ENCODE measurements at regions not wholly inside any gene's neighbourhood (a gene's known extent, or its start where the extent isn't known, plus 50 kb on each side); places are given as distances from the start of the nearest gene placed in this dataset.

DNA sequence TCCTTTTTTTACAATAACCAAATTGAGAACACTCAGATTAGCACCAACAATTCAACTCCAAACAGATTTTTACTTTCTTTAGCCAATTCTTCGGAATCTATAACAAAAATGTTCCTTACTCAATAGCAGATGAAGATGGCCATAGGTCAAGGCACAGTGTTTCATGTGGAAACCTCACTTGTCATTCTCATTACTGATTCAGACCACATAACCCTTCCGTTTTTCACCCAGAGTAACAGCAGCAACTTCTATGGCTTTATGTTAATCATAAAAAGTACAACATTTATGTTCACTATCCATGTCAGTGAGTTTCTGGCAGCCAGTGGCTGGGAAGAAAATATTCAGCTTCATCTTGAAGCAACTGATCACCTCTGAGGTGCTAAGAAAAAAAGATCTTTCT, 358.3 kb upstream of the TECRL start:
- Histone ChIP-seq H2AFZ (ENCODE audit: low read depth, low read length, poor library complexity, severe bottlenecking) (no peak overlapping the region), H3K27ac (ENCODE audit: low read depth, low read length) (no peak overlapping the region), H3K9me3 (ENCODE audit: control insufficient read depth in 1 of 2, insufficient read depth in 1 of 2, low read depth in 1 of 2, low read length in 2 of 2) (peaks cover 0 to 4% of the 10 kb centered on the region in 2 experiments; a peak in 1 of 4 replicates), H3K4me3 (replicated peaks in 1 of 2; ENCODE audit: low read depth in 1 of 2, low read length in 2 of 2) (no peak overlapping the region), H3K36me3 (ENCODE audit: control insufficient read depth in 1 of 2, insufficient read depth in 2 of 2, low read length in 2 of 2) (no peaks in the 10 kb centered on the region), H3K4me2 (ENCODE audit: low read length) (no peak overlapping the region), H3K9ac (ENCODE audit: low read length) (no peak overlapping the region), H3K27me3 (ENCODE audit: insufficient read depth, low read length) (no peaks in the 10 kb centered on the region), H3K9me2 (ENCODE audit: insufficient read depth) (no peaks in the 10 kb centered on the region), H4K20me1 (ENCODE audit: insufficient read depth) (no peaks in the 10 kb centered on the region), H3K4me1 (ENCODE audit: control insufficient read depth in 1 of 2, insufficient read depth in 2 of 2, low read length in 2 of 2) (no peaks in the 10 kb centered on the region), H3K79me2 (ENCODE audit: insufficient read depth, low read length) (no peaks in the 10 kb centered on the region)
- ChIA-PET POLR2A (no interaction called here), CTCF (no interaction called here), RAD21 (ENCODE audit: low non-redundant PET in 1 of 2, low total read pairs in 2 of 2, uncharacterized antibody in 2 of 2, unreplicated experiment in 2 of 2) (no interaction called here)
- TF ChIP-seq RAD21 (IDR thresholded peaks at IDR 0.05; ENCODE audit: low read depth) (no peak), ELF1 (IDR thresholded peaks at IDR 0.05; ENCODE audit: borderline replicate concordance, low read depth) (no peak), CBX3 (IDR thresholded peaks at IDR 0.05; ENCODE audit: low read depth) (no peak)
- TF ChIP-seq, protein P1, sequence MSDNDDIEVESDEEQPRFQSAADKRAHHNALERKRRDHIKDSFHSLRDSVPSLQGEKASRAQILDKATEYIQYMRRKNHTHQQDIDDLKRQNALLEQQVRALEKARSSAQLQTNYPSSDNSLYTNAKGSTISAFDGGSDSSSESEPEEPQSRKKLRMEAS (IDR thresholded peaks at IDR 0.05) = no peak
- BruUV-seq (replicated peaks) = no TSS peak
- DNase-seq (ENCODE audit: low read depth, low spot score) (no peak), ATAC-seq (no peak)
- intact Hi-C loops (cut with micrococcal nuclease) = no loop called here

DNA sequence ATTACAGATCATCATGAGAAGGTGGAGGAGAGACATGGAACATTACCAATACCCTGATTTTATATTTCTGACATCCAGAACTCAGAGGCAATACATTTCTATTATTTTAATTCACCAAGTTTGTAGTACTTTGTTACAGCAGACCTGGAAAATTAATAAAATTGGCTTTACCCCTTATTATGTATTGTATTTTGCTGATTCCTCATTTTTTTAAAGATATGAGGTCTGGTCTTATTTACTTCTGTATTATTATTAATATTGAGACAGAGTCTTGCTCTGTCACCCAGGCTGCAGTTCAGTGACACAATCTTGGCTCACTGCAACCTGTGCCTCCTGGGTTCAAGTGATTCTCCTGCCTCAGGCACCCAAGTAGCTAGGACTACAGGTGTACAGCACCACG, 357.3 kb upstream of the TECRL start:
- POLR2A ChIA-PET = no interaction called here
- Histone ChIP-seq H4K20me1 (ENCODE audit: insufficient read depth) (no peaks in the 10 kb centered on the region), H3K9me2 (ENCODE audit: insufficient read depth) (no peaks in the 10 kb centered on the region), H3K4me3 (replicated peaks in 1 of 2; ENCODE audit: low read depth in 1 of 2, low read length in 2 of 2) (no peak overlapping the region), H3K27me3 (ENCODE audit: insufficient read depth, low read length) (no peaks in the 10 kb centered on the region), H3K27ac (ENCODE audit: low read depth, low read length) (no peak overlapping the region), H3K9ac (ENCODE audit: low read length) (no peak overlapping the region), H3K4me2 (ENCODE audit: low read length) (no peak overlapping the region), H3K4me1 (ENCODE audit: control insufficient read depth in 1 of 2, insufficient read depth in 2 of 2, low read length in 2 of 2) (no peaks in the 10 kb centered on the region), H2AFZ (ENCODE audit: low read depth, low read length, poor library complexity, severe bottlenecking) (no peak overlapping the region), H3K9me3 (ENCODE audit: control insufficient read depth in 1 of 2, insufficient read depth in 1 of 2, low read depth in 1 of 2, low read length in 2 of 2) (peaks cover 3 to 4% of the 10 kb centered on the region in 2 experiments; a peak in 1 of 4 replicates), H3K36me3 (ENCODE audit: control insufficient read depth in 1 of 2, insufficient read depth in 2 of 2, low read length in 2 of 2) (no peaks in the 10 kb centered on the region), H3K79me2 (ENCODE audit: insufficient read depth, low read length) (no peaks in the 10 kb centered on the region)
- ATAC-seq = no peak
- BruUV-seq (replicated peaks) = no TSS peak
- no peak for DNase-seq (ENCODE audit: low read depth, low spot score)
- RAD21 ChIA-PET (ENCODE audit: low non-redundant PET in 1 of 2, low total read pairs in 2 of 2, uncharacterized antibody in 2 of 2, unreplicated experiment in 2 of 2) = no interaction called here
- intact Hi-C loops (cut with micrococcal nuclease) = no loop called here
- TF ChIP-seq, protein P2, sequence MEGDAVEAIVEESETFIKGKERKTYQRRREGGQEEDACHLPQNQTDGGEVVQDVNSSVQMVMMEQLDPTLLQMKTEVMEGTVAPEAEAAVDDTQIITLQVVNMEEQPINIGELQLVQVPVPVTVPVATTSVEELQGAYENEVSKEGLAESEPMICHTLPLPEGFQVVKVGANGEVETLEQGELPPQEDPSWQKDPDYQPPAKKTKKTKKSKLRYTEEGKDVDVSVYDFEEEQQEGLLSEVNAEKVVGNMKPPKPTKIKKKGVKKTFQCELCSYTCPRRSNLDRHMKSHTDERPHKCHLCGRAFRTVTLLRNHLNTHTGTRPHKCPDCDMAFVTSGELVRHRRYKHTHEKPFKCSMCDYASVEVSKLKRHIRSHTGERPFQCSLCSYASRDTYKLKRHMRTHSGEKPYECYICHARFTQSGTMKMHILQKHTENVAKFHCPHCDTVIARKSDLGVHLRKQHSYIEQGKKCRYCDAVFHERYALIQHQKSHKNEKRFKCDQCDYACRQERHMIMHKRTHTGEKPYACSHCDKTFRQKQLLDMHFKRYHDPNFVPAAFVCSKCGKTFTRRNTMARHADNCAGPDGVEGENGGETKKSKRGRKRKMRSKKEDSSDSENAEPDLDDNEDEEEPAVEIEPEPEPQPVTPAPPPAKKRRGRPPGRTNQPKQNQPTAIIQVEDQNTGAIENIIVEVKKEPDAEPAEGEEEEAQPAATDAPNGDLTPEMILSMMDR (IDR thresholded peaks at IDR 0.05 in 2 of 3, conservative IDR thresholded peaks at IDR 0.05 in 1 of 3; ENCODE audit: borderline replicate concordance in 1 of 3, insufficient read depth in 1 of 3, low read depth in 2 of 3, low read length in 2 of 3) = no peak
- TF ChIP-seq TCF7L2 (IDR thresholded peaks at IDR 0.05; ENCODE audit: borderline replicate concordance, extremely low read depth, insufficient read depth, insufficient read length) = no peak
- TF ChIP-seq ELF1 (IDR thresholded peaks at IDR 0.05; ENCODE audit: borderline replicate concordance, low read depth) = no peak
- TF ChIP-seq, protein P3, sequence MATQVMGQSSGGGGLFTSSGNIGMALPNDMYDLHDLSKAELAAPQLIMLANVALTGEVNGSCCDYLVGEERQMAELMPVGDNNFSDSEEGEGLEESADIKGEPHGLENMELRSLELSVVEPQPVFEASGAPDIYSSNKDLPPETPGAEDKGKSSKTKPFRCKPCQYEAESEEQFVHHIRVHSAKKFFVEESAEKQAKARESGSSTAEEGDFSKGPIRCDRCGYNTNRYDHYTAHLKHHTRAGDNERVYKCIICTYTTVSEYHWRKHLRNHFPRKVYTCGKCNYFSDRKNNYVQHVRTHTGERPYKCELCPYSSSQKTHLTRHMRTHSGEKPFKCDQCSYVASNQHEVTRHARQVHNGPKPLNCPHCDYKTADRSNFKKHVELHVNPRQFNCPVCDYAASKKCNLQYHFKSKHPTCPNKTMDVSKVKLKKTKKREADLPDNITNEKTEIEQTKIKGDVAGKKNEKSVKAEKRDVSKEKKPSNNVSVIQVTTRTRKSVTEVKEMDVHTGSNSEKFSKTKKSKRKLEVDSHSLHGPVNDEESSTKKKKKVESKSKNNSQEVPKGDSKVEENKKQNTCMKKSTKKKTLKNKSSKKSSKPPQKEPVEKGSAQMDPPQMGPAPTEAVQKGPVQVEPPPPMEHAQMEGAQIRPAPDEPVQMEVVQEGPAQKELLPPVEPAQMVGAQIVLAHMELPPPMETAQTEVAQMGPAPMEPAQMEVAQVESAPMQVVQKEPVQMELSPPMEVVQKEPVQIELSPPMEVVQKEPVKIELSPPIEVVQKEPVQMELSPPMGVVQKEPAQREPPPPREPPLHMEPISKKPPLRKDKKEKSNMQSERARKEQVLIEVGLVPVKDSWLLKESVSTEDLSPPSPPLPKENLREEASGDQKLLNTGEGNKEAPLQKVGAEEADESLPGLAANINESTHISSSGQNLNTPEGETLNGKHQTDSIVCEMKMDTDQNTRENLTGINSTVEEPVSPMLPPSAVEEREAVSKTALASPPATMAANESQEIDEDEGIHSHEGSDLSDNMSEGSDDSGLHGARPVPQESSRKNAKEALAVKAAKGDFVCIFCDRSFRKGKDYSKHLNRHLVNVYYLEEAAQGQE (IDR thresholded peaks at IDR 0.05; ENCODE audit: low read depth) = no peak
- TF ChIP-seq SP1 (IDR thresholded peaks at IDR 0.05; ENCODE audit: low read depth) = no peak
- TF ChIP-seq EZH2 (IDR thresholded peaks at IDR 0.05) = no peak
- CTCF ChIA-PET = no interaction called here

Data from HCT116 (cell line).